DND-41 (cell line): ENCODE measurements at regions not wholly inside any gene's neighbourhood (a gene's known extent, or its start where the extent isn't known, plus 50 kb on each side); places are given as distances from the start of the nearest gene placed in this dataset.

Experiments used
- ATAC-seq: fragments of 200-7000 bp; cut with Tn5 transposase; 3 replicates; pipeline ENCODE4 v1.9.1; 2021; ENCODE audit warnings: low read depth; ENCODE audit not compliant: insufficient read depth
- DNase-seq: peaks from one replicate; pipeline ENCODE4 v3.0.0-alpha.2; 2020
- H2AFZ ChIP-seq: 2 replicates; pipeline ENCODE4 v1.6.0; 2012; ENCODE audit warnings: low read depth, low read length
- H3K27ac ChIP-seq: 2 replicates; pipeline ENCODE4 v1.5.1; 2012; ENCODE audit warnings: low read length, inconsistent platforms
- H3K27me3 ChIP-seq: fragments of 200-600 bp; sonication (generic); 2 replicates; pipeline ENCODE4 v1.6.0; 2012; ENCODE audit warnings: low read length, mild to moderate bottlenecking, inconsistent platforms; ENCODE audit not compliant: insufficient read depth, poor library complexity
- H3K36me3 ChIP-seq: 2 replicates; pipeline ENCODE4 v1.5.1; 2012; ENCODE audit warnings: low read length, inconsistent platforms; ENCODE audit not compliant: insufficient read depth
- H3K4me1 ChIP-seq: 2 replicates; pipeline ENCODE4 v1.5.1; 2012; ENCODE audit warnings: mild to moderate bottlenecking, low read length; ENCODE audit not compliant: insufficient read depth
- H3K4me2 ChIP-seq: 2 replicates; pipeline ENCODE4 v1.6.0; 2012; ENCODE audit warnings: mild to moderate bottlenecking, moderate library complexity, low read length, inconsistent platforms; ENCODE audit not compliant: insufficient read depth
- H3K4me3 ChIP-seq, 2 experiments: fragments of 200-600 bp in 1 of 2; shearing (Covaris generic) in 1 of 2; 2 replicates each; pipeline ENCODE4 v1.5.1; 2012 to 2016; ENCODE audit warnings: inconsistent platforms in 2 of 2, low read length in 2 of 2, mild to moderate bottlenecking in 2 of 2, low read depth in 1 of 2, moderate library complexity in 1 of 2
- H3K79me2 ChIP-seq: 2 replicates; pipeline ENCODE4 v1.6.0; 2012; ENCODE audit warnings: low read length, inconsistent platforms; ENCODE audit not compliant: insufficient read depth
- H3K9ac ChIP-seq: 2 replicates; pipeline ENCODE4 v1.6.0; 2012; ENCODE audit warnings: low read depth, mild to moderate bottlenecking, inconsistent platforms, low read length, moderate library complexity
- H3K9me3 ChIP-seq: 2 replicates; pipeline ENCODE4 v1.5.1; 2012; ENCODE audit warnings: low read length, moderate library complexity, mild to moderate bottlenecking, inconsistent platforms; ENCODE audit not compliant: insufficient read depth, severe bottlenecking
- H4K20me1 ChIP-seq: 2 replicates; pipeline ENCODE4 v1.6.0; 2012; ENCODE audit warnings: low read length; ENCODE audit not compliant: insufficient read depth
- CTCF ChIP-seq: IDR thresholded peaks from 2 replicates; pipeline ENCODE4 v1.5.1; 2012; ENCODE audit warnings: borderline replicate concordance, low read length, moderate library complexity, mild to moderate bottlenecking; ENCODE audit not compliant: poor library complexity, severe bottlenecking; ENCODE audit errors: extremely low read depth
- EZH2 ChIP-seq: IDR thresholded peaks from 3 replicates; pipeline ENCODE4 v1.6.1; 2012; ENCODE audit warnings: borderline replicate concordance, low read depth, mild to moderate bottlenecking, moderate library complexity, low read length, inconsistent platforms; ENCODE audit not compliant: severe bottlenecking

GRCh38 chr10:29104661-29105399, 184.0 kb upstream of the LYZL1 start:
- Histone ChIP-seq H3K27ac (no peak overlapping the region), H2AFZ (no peak overlapping the region), H3K4me3 (no peak overlapping the region), H4K20me1 (no peaks in the 10 kb centered on the region), H3K4me1 (no peaks in the 10 kb centered on the region), H3K27me3 (no peaks in the 10 kb centered on the region), H3K9ac (no peak overlapping the region), H3K36me3 (no peaks in the 10 kb centered on the region), H3K79me2 (no peaks in the 10 kb centered on the region), H3K9me3 (no peaks in the 10 kb centered on the region), H3K4me2 (no peak overlapping the region)
- ATAC-seq (no peak), DNase-seq (no peak)
- TF ChIP-seq EZH2 (no peak), CTCF (no peak)

- no peak overlapping the region for H3K4me3 ChIP-seq
- H3K9ac ChIP-seq: no peak overlapping the region
- no peaks in the 10 kb centered on the region for H3K79me2 ChIP-seq
- no peaks in the 10 kb centered on the region for H3K4me1 ChIP-seq
- DNase-seq (no peak), ATAC-seq (no peak)
- H3K27me3 ChIP-seq: no peaks in the 10 kb centered on the region
- no peak overlapping the region for H3K4me2 ChIP-seq
- TF ChIP-seq EZH2 (no peak), CTCF (no peak)
- no peaks in the 10 kb centered on the region for H4K20me1 ChIP-seq
- H2AFZ ChIP-seq: no peak overlapping the region
- H3K27ac ChIP-seq: no peak overlapping the region
- H3K9me3 ChIP-seq: no peaks in the 10 kb centered on the region
- H3K36me3 ChIP-seq: no peaks in the 10 kb centered on the region
These were observed 183.2 kb upstream of the LYZL1 start for GRCh38 chr10:29105516-29106215.

GRCh38 chr10:29106287-29106686, 182.6 kb upstream of the LYZL1 start:
- no peak overlapping the region for H3K9ac ChIP-seq
- H3K79me2 ChIP-seq: no peaks in the 10 kb centered on the region
- no peak overlapping the region for H3K4me2 ChIP-seq
- TF ChIP-seq EZH2 (no peak), CTCF (no peak)
- no peaks in the 10 kb centered on the region for H3K9me3 ChIP-seq
- ATAC-seq (no peak), DNase-seq (no peak)
- H3K27ac ChIP-seq: no peak overlapping the region
- no peaks in the 10 kb centered on the region for H4K20me1 ChIP-seq
- H3K4me1 ChIP-seq: no peaks in the 10 kb centered on the region
- no peak overlapping the region for H3K4me3 ChIP-seq
- H3K27me3 ChIP-seq: no peaks in the 10 kb centered on the region
- no peak overlapping the region for H2AFZ ChIP-seq
- H3K36me3 ChIP-seq: no peaks in the 10 kb centered on the region
